ENCODE measurements at regions not wholly inside any gene's neighbourhood (a gene's known extent, or its start where the extent isn't known, plus 50 kb on each side); places are given as distances from the start of the nearest gene placed in this dataset.

- TF ChIP-seq GATA3 (IDR thresholded peaks at IDR 0.05; ENCODE audit: low read depth, low read length) (no peak), GATA2 (IDR thresholded peaks at IDR 0.05; ENCODE audit: low read depth, low read length) (no peak)
Observed at GRCh38 chr5:159385536-159385935, 55.2 kb upstream of the IL12B start.

DNA sequence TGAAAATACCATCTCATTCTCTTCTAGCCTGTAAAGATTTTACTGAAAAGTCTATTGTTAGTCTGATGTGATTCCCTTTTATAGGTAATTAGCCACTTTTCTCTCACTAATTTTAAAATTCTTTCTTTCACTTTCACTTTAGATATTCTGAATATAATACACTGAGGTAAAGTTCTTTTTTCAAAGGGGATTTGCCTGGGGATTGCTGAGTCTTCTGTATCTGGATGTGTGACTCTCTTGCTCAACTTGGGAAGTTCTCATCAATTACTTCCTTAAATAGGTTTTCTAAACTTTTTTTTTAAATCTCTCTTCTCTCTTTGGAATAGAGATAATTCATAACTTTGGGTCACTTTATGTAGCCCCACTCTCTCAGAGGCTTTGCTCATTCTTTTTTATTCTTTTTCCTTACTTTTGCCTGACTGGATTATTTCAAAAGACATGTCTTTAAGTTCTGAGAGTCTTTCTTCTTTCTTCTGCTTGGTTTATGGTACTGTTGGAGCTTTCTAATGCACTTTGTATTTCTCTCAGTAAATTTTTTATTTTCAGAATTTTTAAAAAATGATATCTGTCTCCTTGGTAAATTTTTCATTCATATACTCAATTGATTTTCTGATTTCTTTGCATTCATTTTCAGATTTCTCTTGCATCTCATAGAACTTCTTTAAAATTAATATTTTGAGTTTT is 55.9 kb upstream of the IL12B start:
- TF ChIP-seq GATA2 (IDR thresholded peaks at IDR 0.05; ENCODE audit: low read depth, low read length), result no peak
- no peak for TF ChIP-seq GATA3 (IDR thresholded peaks at IDR 0.05; ENCODE audit: low read depth, low read length)

DNA sequence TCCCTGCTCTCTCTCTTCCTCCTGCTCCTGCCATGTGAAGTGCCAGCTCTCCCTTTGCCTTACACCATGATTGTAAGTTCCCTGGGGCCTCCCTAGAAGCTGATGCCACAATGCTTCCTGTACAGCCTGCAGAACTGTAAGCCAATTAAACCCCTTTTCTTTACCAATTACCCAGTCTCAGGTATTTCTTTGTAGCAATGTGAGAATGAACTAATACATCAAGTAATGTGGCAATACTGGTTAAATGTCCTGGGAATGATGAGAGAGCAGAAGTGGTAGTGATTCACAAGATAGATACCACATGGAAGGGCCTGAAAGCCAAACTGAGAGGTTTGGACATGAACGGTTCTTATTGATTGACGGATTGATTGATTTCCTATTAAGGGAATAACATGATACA is 62.6 kb upstream of the IL12B start:
- TF ChIP-seq GATA3 (IDR thresholded peaks at IDR 0.05; ENCODE audit: low read depth, low read length) (no peak), GATA2 (IDR thresholded peaks at IDR 0.05; ENCODE audit: low read depth, low read length) (no peak)

- TF ChIP-seq GATA3 (IDR thresholded peaks at IDR 0.05; ENCODE audit: low read depth, low read length) (no peak), GATA2 (IDR thresholded peaks at IDR 0.05; ENCODE audit: low read depth, low read length) (no peak)
Observed at GRCh38 chr5:159393854-159394274, 63.6 kb upstream of the IL12B start.

GRCh38 chr5:159395202-159395601 is 64.9 kb upstream of the IL12B start:
- TF ChIP-seq GATA2 (IDR thresholded peaks at IDR 0.05; ENCODE audit: low read depth, low read length) (no peak), GATA3 (IDR thresholded peaks at IDR 0.05; ENCODE audit: low read depth, low read length) (no peak)

- TF ChIP-seq GATA2 (IDR thresholded peaks at IDR 0.05; ENCODE audit: low read depth, low read length) (no peak), GATA3 (IDR thresholded peaks at IDR 0.05; ENCODE audit: low read depth, low read length) (no peak)
Observed at GRCh38 chr5:159398936-159399335, 68.6 kb upstream of the IL12B start.

- TF ChIP-seq GATA2 (IDR thresholded peaks at IDR 0.05; ENCODE audit: low read depth, low read length) (no peak), GATA3 (IDR thresholded peaks at IDR 0.05; ENCODE audit: low read depth, low read length) (no peak)
Observed at GRCh38 chr5:159400476-159400875, 70.2 kb upstream of the IL12B start.

- no peak for TF ChIP-seq GATA2 (IDR thresholded peaks at IDR 0.05; ENCODE audit: low read depth, low read length)
- no peak for TF ChIP-seq GATA3 (IDR thresholded peaks at IDR 0.05; ENCODE audit: low read depth, low read length)
Observed at GRCh38 chr5:159402311-159402710, 72.0 kb upstream of the IL12B start.

DNA sequence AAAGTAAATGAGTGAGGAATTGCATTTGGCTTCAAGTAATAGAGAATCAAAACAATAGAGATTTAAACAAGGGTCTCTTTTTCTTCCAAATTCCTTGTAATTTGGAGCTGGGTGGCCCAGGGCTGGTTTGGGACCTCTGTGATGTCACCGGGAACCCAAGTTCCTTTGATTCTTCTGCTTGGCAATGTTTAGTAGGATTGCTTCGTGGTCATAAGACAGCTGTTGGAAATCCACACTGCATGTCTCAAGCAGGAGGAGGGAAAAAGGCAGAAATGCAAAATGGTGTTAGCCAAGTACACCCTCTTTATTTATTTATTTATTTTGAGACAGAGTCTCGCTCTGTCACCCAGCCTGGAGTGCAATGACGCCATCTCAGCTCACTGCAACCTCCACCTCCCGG is 72.6 kb upstream of the IL12B start:
- TF ChIP-seq GATA2 (IDR thresholded peaks at IDR 0.05; ENCODE audit: low read depth, low read length) (no peak), GATA3 (IDR thresholded peaks at IDR 0.05; ENCODE audit: low read depth, low read length) (no peak)

DNA sequence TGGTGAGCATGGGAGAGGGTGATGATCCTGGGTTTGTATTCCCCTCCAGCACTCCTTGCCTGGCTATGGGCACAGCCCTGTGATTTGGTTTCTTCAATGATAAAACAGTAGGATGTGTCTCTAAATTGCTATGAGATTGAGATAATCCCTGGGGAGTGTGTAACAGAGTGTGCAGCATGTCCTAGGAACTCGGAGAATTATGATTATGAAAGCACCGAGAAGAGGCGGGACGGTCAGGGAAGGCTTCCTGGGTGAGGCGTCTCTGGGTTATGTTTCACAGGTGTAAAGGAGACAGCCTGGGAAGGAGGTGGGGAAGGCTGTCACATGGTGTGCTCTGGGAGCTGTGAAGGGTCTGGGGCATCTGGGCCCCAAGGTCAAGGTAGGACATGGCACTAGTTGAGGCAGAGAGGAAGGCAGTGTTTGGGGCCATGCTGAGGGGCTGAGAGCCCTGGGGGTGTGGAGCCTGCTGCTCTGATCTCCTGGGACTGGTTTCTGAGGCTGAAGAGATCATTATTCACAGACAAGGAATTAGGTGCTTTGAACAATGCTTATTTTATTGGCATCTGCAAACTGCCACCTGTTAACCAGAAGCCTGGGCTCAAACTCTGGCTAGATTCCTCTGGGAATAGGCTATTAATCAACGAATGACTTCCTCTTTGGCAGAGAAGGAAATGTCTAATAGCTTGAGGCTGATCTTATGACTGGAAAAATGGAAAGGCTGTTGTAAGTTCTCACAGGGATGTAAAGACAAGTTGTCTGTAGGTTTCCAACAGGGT is 73.8 kb upstream of the IL12B start:
- TF ChIP-seq GATA3 (IDR thresholded peaks at IDR 0.05; ENCODE audit: low read depth, low read length), result no peak
- TF ChIP-seq GATA2 (IDR thresholded peaks at IDR 0.05; ENCODE audit: low read depth, low read length), result no peak

- TF ChIP-seq GATA3 (IDR thresholded peaks at IDR 0.05; ENCODE audit: low read depth, low read length), result no peak
Observed at GRCh38 chr5:159405611-159406031, 75.3 kb upstream of the IL12B start.

DNA sequence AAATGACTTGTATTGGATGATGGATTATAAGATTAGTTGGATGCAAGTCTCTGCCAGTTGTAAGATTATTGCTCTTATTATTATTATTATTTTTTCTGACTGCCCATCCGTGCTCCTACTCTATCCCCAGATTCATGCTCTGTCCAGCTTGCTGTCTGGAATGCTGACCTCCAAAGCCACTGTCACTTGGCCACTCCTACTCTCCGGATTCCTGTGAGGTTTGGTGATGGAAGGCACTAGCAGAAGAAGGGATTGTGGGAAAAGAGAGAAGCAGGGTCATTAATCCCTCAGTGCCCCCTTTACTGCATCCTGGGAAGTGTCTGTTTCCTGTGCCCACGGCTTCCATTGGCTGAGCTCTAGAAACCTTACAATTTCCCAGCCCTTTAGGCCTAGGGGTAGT is 76.3 kb upstream of the IL12B start:
- TF ChIP-seq GATA3 (IDR thresholded peaks at IDR 0.05; ENCODE audit: low read depth, low read length) (no peak), GATA2 (IDR thresholded peaks at IDR 0.05; ENCODE audit: low read depth, low read length) (no peak)

DNA sequence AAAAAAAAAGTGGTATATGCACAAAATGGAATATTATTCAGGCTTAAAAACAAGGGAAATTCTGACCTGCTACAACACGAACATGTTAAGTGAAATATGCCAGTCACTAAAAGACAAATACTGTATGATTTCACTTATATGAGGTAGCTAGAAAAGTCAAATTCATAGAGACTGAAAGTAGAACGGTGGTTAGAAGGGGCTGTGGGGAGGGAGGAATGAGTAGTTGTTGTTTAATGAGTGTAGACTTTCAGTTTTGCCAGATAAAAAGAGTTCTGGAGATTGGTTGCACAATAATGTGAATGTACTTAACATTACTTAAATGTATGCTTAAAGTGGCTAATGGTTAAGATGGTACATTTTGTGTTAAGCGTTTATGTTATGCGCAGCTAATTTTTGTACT is 79.5 kb upstream of the IL12B start:
- TF ChIP-seq GATA3 (IDR thresholded peaks at IDR 0.05; ENCODE audit: low read depth, low read length) (no peak), GATA2 (IDR thresholded peaks at IDR 0.05; ENCODE audit: low read depth, low read length) (no peak)

GRCh38 chr5:159410480-159410879 is 80.2 kb upstream of the IL12B start:
- TF ChIP-seq GATA2 (IDR thresholded peaks at IDR 0.05; ENCODE audit: low read depth, low read length) (no peak), GATA3 (IDR thresholded peaks at IDR 0.05; ENCODE audit: low read depth, low read length) (no peak)

DNA sequence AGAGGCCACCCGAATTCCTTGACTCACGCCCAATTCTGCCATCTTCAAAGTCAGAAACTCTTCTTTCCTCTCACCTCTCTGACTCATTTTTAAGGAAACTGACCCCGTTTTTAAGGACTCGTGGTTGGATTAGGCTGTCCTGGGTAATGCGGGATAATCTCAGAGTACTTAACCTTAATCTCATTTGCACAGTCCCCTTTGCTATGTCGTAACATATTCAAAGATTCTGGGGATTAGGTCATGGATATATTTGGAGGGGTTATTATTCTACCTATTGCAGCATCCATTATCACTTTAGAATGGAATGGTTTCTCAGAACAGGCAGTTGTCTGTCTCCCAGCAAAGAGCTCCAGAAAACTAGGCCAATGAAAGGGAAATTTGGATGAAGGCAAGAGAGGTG is 80.8 kb upstream of the IL12B start:
- TF ChIP-seq GATA2 (IDR thresholded peaks at IDR 0.05; ENCODE audit: low read depth, low read length), result no peak
- no peak for TF ChIP-seq GATA3 (IDR thresholded peaks at IDR 0.05; ENCODE audit: low read depth, low read length)

All from SH-SY5Y (cell line).